Gastroesophageal sphincter (tissue), 4 donors: ENCODE measurements at regions not wholly inside any gene's neighbourhood (a gene's known extent, or its start where the extent isn't known, plus 50 kb on each side); places are given as distances from the start of the nearest gene placed in this dataset.

Source experiments
- ATAC-seq: fragments of 150-250 bp; one replicate; pipeline ENCODE4 v1.9.1; 2016; ENCODE audit warnings: mild to moderate bottlenecking, moderate library complexity
- H3K27ac ChIP-seq, 4 donors: fragments of 200-600 bp; sonication (generic) in 3 of 4; 1 replicate in 3 of 4; 2 replicates in 1 of 4; pipeline ENCODE4 v1.5.1; 2016 to 2019
- H3K27me3 ChIP-seq: fragments of 200-600 bp; sonication (generic); one replicate; pipeline ENCODE4 v1.5.1; 2019
- H3K36me3 ChIP-seq, 2 donors: fragments of 200-600 bp; sonication (generic); one replicate each; pipeline ENCODE4 v1.5.1; 2019; ENCODE audit warnings: control low read depth in 1 of 2
- H3K4me1 ChIP-seq, 3 donors: fragments of 200-600 bp; sonication (generic); 1 replicate in 2 of 3; 2 replicates in 1 of 3; pipeline ENCODE4 v1.5.1; 2016 to 2019; ENCODE audit warnings: control low read depth in 2 of 3
- H3K4me3 ChIP-seq, 2 donors: fragments of 200-600 bp; sonication (generic); one replicate each; pipeline ENCODE4 v1.5.1; 2019; ENCODE audit warnings: mild to moderate bottlenecking in 1 of 2, moderate library complexity in 1 of 2
- H3K9me3 ChIP-seq, 3 donors: fragments of 200-600 bp; sonication (generic); one replicate each; pipeline ENCODE4 v1.5.1; 2017 to 2019; ENCODE audit warnings: control low read depth in 2 of 3
- CTCF ChIP-seq, 4 experiments: fragments of 200-600 bp in 2 of 4; fragments of 450-650 bp in 2 of 4; sonication (generic) in 1 of 4; IDR thresholded peaks; one replicate each; pipeline ENCODE4 v1.5.1; 2017 to 2019; ENCODE audit warnings: antibody characterized with exemption in 4 of 4, mild to moderate bottlenecking in 2 of 4, moderate library complexity in 2 of 4
- EP300 ChIP-seq: sonication (generic); formaldehyde crosslinking; IDR thresholded peaks from one replicate; pipeline ENCODE4 v1.6.1; 2017; ENCODE audit warnings: antibody characterized with exemption, mild to moderate bottlenecking
- POLR2A ChIP-seq, 2 donors: fragments of 450-650 bp; IDR thresholded peaks; one replicate each; pipeline ENCODE4 v1.6.1; 2017; ENCODE audit warnings: antibody characterized with exemption in 2 of 2, mild to moderate bottlenecking in 2 of 2, moderate library complexity in 1 of 2
- POLR2AphosphoS5 ChIP-seq: sonication (generic); formaldehyde crosslinking; IDR thresholded peaks from one replicate; pipeline ENCODE4 v1.6.1; 2017; ENCODE audit warnings: antibody characterized with exemption
- WGBS, 2 donors: methylation state at CpG; one replicate each; pipeline ENCODE4 v1.1.5; 2018; ENCODE audit warnings: low coverage in 1 of 2; 5-methylcytosine and 5-hydroxymethylcytosine counted together

- 67% methylated on average over 1 of the region's 3 CpGs; no CpG with 5 or more reads in 1 of the 2 donors for WGBS, 2 donors
- TF ChIP-seq POLR2A (IDR thresholded peaks at IDR 0.05) (no peak), CTCF (IDR thresholded peaks at IDR 0.05) (no peak), EP300 (no peak), POLR2AphosphoS5 (no peak)
These were observed 120.6 kb upstream of the NXT1 start for GRCh38 chr20:23229989-23230388.

GRCh38 chr20:23228912-23229311, 121.7 kb upstream of the NXT1 start:
- TF ChIP-seq POLR2A (IDR thresholded peaks at IDR 0.05), result no peak
- TF ChIP-seq EP300, result no peak
- TF ChIP-seq CTCF (IDR thresholded peaks at IDR 0.05), result no peak
- TF ChIP-seq POLR2AphosphoS5, result no peak
- ATAC-seq, result no peak
- Histone ChIP-seq H3K4me3 (no peak overlapping the region), H3K9me3 (peaks cover 0 to 7% (median 0%) of the 10 kb centered on the region in 3 donors), H3K27ac (no peak overlapping the region), H3K36me3 (no peaks in the 10 kb centered on the region), H3K4me1 (peaks cover 0 to 10% (median 7%) of the 10 kb centered on the region in 3 donors), H3K27me3 (no peaks in the 10 kb centered on the region)
- 29 to 36% methylated on average over 3 of the region's 3 CpGs for WGBS, 2 donors

More at GRCh38 chr20:23229989-23230388, 120.6 kb upstream of the NXT1 start:
- no peak for ATAC-seq
- Histone ChIP-seq H3K36me3 (no peaks in the 10 kb centered on the region), H3K9me3 (peaks cover 0 to 7% (median 0%) of the 10 kb centered on the region in 3 donors), H3K27ac (no peak overlapping the region), H3K4me3 (no peak overlapping the region), H3K27me3 (no peaks in the 10 kb centered on the region), H3K4me1 (peaks cover 0 to 10% (median 7%) of the 10 kb centered on the region in 3 donors)

- peaks cover 0 to 10% (median 7%) of the 10 kb centered on the region in 3 donors for H3K4me1 ChIP-seq
- H3K27ac ChIP-seq, result no peak overlapping the region
- TF ChIP-seq POLR2A (IDR thresholded peaks at IDR 0.05) (no peak), EP300 (no peak), POLR2AphosphoS5 (no peak), CTCF (IDR thresholded peaks at IDR 0.05) (no peak)
- H3K4me3 ChIP-seq, result no peak overlapping the region
- no peaks in the 10 kb centered on the region for H3K36me3 ChIP-seq
- WGBS, 2 donors, result 89 to 93% methylated on average over 6 of the region's 7 CpGs
- peaks cover 0 to 11% (median 0%) of the 10 kb centered on the region in 3 donors for H3K9me3 ChIP-seq
- ATAC-seq, result no peak
- H3K27me3 ChIP-seq, result no peaks in the 10 kb centered on the region
These were observed 122.6 kb upstream of the NXT1 start for GRCh38 chr20:23227976-23228375.

- TF ChIP-seq POLR2AphosphoS5 (no peak), EP300 (no peak), CTCF (IDR thresholded peaks at IDR 0.05) (no peak), POLR2A (IDR thresholded peaks at IDR 0.05) (no peak)
- Histone ChIP-seq H3K36me3 (no peaks in the 10 kb centered on the region), H3K4me3 (no peak overlapping the region), H3K9me3 (peaks cover 0 to 15% (median 0%) of the 10 kb centered on the region in 3 donors), H3K27ac (no peak overlapping the region), H3K4me1 (peaks cover 0 to 10% (median 7%) of the 10 kb centered on the region in 3 donors), H3K27me3 (no peaks in the 10 kb centered on the region)
- 38 to 90% methylated on average over 1 to 2 of the region's 4 CpGs for WGBS, 2 donors
- ATAC-seq, result no peak
These were observed 123.3 kb upstream of the NXT1 start for GRCh38 chr20:23227274-23227673.

GRCh38 chr20:23226612-23227265, 123.9 kb upstream of the NXT1 start:
- Histone ChIP-seq H3K9me3 (peaks cover 0 to 17% (median 0%) of the 10 kb centered on the region in 3 donors), H3K36me3 (no peaks in the 10 kb centered on the region), H3K27ac (no peak overlapping the region), H3K27me3 (no peaks in the 10 kb centered on the region), H3K4me3 (no peak overlapping the region), H3K4me1 (peaks cover 0 to 10% (median 7%) of the 10 kb centered on the region in 3 donors)
- ATAC-seq, result no peak
- 75 to 93% methylated on average over 1 to 2 of the region's 2 CpGs for WGBS, 2 donors
- TF ChIP-seq POLR2A (IDR thresholded peaks at IDR 0.05) (no peak), CTCF (IDR thresholded peaks at IDR 0.05) (no peak), EP300 (no peak), POLR2AphosphoS5 (no peak)
